Parathyroid adenoma (tissue), 2 donors: ENCODE measurements at regions not wholly inside any gene's neighbourhood (a gene's known extent, or its start where the extent isn't known, plus 50 kb on each side); places are given as distances from the start of the nearest gene placed in this dataset.

Experiments
- H2AFZ ChIP-seq: fragments of 300-600 bp; sonication (generic); one replicate; pipeline ENCODE4 v1.7.0; 2017; ENCODE audit warnings: antibody characterized with exemption, mild to moderate bottlenecking
- H3K27ac ChIP-seq: fragments of 300-600 bp; sonication (generic); one replicate; pipeline ENCODE4 v1.7.0; 2017
- H3K27me3 ChIP-seq: fragments of 300-600 bp; sonication (generic); one replicate; pipeline ENCODE4 v1.7.0; 2017; ENCODE audit warnings: low read length; ENCODE audit not compliant: control insufficient read depth, insufficient read depth
- H3K36me3 ChIP-seq: fragments of 300-600 bp; sonication (generic); one replicate; pipeline ENCODE4 v1.7.0; 2017; ENCODE audit warnings: low read length; ENCODE audit not compliant: control insufficient read depth, insufficient read depth
- H3K4me1 ChIP-seq: fragments of 300-600 bp; sonication (generic); one replicate; pipeline ENCODE4 v1.7.0; 2017; ENCODE audit warnings: control low read depth
- H3K4me2 ChIP-seq: fragments of 300-600 bp; sonication (generic); one replicate; pipeline ENCODE4 v1.7.0; 2017; ENCODE audit warnings: low read length
- H3K4me3 ChIP-seq: fragments of 300-600 bp; sonication (generic); one replicate; pipeline ENCODE4 v1.7.0; 2017; ENCODE audit warnings: low read depth, low read length
- H3K79me2 ChIP-seq: fragments of 300-600 bp; sonication (generic); one replicate; pipeline ENCODE4 v1.7.0; 2017; ENCODE audit warnings: control low read depth
- H3K9ac ChIP-seq: fragments of 300-600 bp; sonication (generic); one replicate; pipeline ENCODE4 v1.7.0; 2017; ENCODE audit warnings: mild to moderate bottlenecking
- H3K9me3 ChIP-seq: fragments of 300-600 bp; sonication (generic); one replicate; pipeline ENCODE4 v1.7.0; 2017; ENCODE audit warnings: low read length; ENCODE audit not compliant: control insufficient read depth
- TF ChIP-seq, protein P1 (sequence below): fragments of 300-600 bp; sonication (generic); IDR thresholded peaks from one replicate; pipeline ENCODE4 v1.7.0; 2017; ENCODE audit warnings: antibody characterized with exemption, mild to moderate bottlenecking
- donor health status: primary hyperparathyroidism.

DNA sequence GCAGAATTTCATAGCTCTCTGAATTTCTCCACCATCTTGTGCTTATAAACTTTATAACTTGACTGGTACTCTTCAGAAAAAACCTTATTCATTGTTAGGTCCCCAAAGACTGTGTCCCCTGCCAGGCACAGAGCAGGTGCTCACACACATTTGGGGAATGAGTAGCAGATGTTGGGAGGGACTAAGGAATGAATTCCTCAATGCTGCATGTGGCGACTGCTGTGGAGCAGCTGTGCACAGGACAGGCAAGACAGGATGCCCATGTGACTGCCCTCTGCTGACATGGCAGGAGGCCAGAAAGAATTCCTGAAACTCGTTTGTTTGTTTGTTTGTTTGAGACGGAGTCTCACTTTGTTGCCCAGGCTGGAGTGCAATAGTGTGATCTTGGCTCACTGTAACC lies 122.3 kb upstream of the ITGA6 start:
- H3K4me2 ChIP-seq, result no peak overlapping the region
- no peaks in the 10 kb centered on the region for H3K79me2 ChIP-seq
- TF ChIP-seq, protein P1, sequence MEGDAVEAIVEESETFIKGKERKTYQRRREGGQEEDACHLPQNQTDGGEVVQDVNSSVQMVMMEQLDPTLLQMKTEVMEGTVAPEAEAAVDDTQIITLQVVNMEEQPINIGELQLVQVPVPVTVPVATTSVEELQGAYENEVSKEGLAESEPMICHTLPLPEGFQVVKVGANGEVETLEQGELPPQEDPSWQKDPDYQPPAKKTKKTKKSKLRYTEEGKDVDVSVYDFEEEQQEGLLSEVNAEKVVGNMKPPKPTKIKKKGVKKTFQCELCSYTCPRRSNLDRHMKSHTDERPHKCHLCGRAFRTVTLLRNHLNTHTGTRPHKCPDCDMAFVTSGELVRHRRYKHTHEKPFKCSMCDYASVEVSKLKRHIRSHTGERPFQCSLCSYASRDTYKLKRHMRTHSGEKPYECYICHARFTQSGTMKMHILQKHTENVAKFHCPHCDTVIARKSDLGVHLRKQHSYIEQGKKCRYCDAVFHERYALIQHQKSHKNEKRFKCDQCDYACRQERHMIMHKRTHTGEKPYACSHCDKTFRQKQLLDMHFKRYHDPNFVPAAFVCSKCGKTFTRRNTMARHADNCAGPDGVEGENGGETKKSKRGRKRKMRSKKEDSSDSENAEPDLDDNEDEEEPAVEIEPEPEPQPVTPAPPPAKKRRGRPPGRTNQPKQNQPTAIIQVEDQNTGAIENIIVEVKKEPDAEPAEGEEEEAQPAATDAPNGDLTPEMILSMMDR, result no peak

DNA sequence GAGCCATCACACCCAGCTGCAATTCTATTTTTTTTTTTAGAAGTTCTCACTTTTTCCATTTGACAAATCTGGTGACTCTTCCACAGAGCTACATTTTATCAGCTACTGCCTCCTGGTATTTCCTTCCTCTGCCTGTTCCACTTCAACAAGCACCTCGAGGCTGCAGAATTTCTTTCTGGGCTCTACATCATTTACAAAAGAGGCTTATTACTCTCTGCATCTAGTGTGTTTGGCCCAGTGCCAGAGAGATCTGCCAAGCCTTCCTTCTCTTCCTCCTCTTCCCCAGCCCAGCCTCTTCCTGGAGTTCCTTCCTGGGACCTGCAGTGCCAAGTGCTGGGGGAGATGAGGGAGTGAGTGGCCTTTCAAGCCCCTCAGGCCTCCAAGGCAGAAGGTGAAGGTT lies 119.6 kb upstream of the ITGA6 start:
- TF ChIP-seq, protein P1, result no peak

More for the DNA sequence above, 122.3 kb upstream of the ITGA6 start:
- H3K27me3 ChIP-seq, result no peaks in the 10 kb centered on the region
- H3K9ac ChIP-seq, result no peak overlapping the region
- no peaks in the 10 kb centered on the region for H3K36me3 ChIP-seq
- no peaks in the 10 kb centered on the region for H3K4me1 ChIP-seq
- no peaks in the 10 kb centered on the region for H3K9me3 ChIP-seq
- no peak overlapping the region for H3K4me3 ChIP-seq
- H2AFZ ChIP-seq, result no peak overlapping the region
- H3K27ac ChIP-seq, result no peak overlapping the region

DNA sequence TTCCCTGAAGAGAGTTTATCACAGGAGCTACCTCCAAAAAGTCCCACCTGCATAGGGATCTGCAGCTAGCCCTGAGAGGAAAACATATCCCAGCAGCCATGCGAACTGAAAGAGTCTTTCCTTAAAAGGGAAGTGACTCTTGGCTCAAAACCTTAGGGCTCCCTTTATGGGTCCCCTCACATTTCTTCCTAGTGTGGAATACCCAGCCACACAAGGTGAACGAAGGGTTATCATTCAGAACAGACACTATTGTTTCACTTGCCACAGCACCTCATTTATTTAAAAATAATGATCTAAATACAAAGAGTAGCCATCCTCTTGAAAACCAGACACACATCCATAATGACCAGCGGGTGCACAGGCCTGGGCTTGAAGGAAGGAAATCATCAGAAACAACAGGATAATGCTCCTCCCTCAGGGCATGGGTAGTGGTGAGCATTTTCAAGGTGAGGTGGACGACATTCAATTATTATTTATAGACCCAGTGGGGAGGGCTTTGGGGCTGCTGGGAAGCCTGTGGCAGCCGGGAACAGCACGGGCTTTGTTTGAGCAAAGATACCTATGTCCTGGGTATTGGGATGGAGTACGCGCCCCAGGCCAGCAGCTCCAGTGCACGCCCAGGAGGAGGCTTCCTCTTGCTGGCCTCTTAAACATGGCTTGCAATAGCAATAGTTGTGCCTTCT lies 119.0 kb upstream of the ITGA6 start:
- Histone ChIP-seq H2AFZ (no peak overlapping the region), H3K9me3 (no peaks in the 10 kb centered on the region), H3K4me2 (no peak overlapping the region), H3K27ac (no peak overlapping the region), H3K36me3 (no peaks in the 10 kb centered on the region), H3K4me3 (no peak overlapping the region), H3K9ac (no peak overlapping the region), H3K79me2 (no peaks in the 10 kb centered on the region), H3K27me3 (no peaks in the 10 kb centered on the region), H3K4me1 (no peaks in the 10 kb centered on the region)
- TF ChIP-seq, protein P1, result no peak

More for the DNA sequence above, 119.6 kb upstream of the ITGA6 start:
- Histone ChIP-seq H3K4me1 (no peaks in the 10 kb centered on the region), H3K9ac (no peak overlapping the region), H2AFZ (no peak overlapping the region), H3K36me3 (no peaks in the 10 kb centered on the region), H3K9me3 (no peaks in the 10 kb centered on the region), H3K4me2 (no peak overlapping the region), H3K79me2 (no peaks in the 10 kb centered on the region), H3K27me3 (no peaks in the 10 kb centered on the region), H3K4me3 (no peak overlapping the region), H3K27ac (no peak overlapping the region)

DNA sequence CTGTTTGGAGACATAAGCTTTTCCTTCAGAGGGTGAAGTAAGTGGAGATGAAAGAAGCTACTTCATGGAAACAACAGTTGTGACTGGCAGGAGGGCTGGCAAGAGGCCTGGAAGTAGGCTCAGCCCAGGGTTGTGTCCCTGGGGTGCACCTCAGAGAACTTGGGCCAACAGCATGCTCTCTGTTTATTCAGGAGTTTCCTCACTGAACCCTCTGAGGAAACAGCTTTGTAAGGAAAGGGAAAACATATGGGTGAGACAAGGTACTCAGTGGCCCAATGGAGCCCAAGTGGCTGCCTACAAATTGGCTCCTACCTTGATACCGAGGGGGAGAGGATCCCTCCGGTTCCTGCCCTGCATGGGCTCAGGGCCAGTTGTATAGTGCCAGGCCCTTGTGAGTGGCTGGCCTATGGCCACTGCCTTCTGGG lies 115.5 kb upstream of the ITGA6 start:
- Histone ChIP-seq H3K36me3 (no peaks in the 10 kb centered on the region), H3K4me2 (no peak overlapping the region), H3K9ac (no peak overlapping the region), H3K4me3 (no peak overlapping the region), H3K79me2 (no peaks in the 10 kb centered on the region), H3K4me1 (no peaks in the 10 kb centered on the region), H2AFZ (no peak overlapping the region), H3K27me3 (no peaks in the 10 kb centered on the region), H3K9me3 (no peaks in the 10 kb centered on the region), H3K27ac (no peak overlapping the region)
- TF ChIP-seq, protein P1, result no peak
